MM.1S (cell line): ENCODE measurements at regions not wholly inside any gene's neighbourhood (a gene's known extent, or its start where the extent isn't known, plus 50 kb on each side); places are given as distances from the start of the nearest gene placed in this dataset.

Source experiments
- DNase-seq: peaks from one replicate; pipeline ENCODE4 v3.0.0-alpha.2; 2015
- H2AFZ ChIP-seq: fragments of 300-600 bp; sonication (generic); 2 replicates; pipeline ENCODE4 v1.6.0; 2016; ENCODE audit warnings: antibody characterized with exemption, low read length
- H3F3A ChIP-seq: fragments of 300-600 bp; sonication (generic); 2 replicates; pipeline ENCODE4 v1.6.1; 2016; ENCODE audit warnings: mild to moderate bottlenecking, antibody characterized with exemption, low read length, moderate library complexity, mixed read lengths; ENCODE audit not compliant: insufficient read depth
- H3K27ac ChIP-seq: fragments of 300-600 bp; sonication (generic); 2 replicates; pipeline ENCODE4 v1.5.1; 2016; ENCODE audit warnings: mild to moderate bottlenecking, low read length
- H3K27me3 ChIP-seq: fragments of 300-600 bp; sonication (generic); replicated peaks from 2 replicates; pipeline ENCODE4 v1.6.0; 2016; ENCODE audit warnings: low read length; ENCODE audit not compliant: insufficient read depth
- H3K36me3 ChIP-seq: fragments of 300-600 bp; sonication (generic); replicated peaks from 2 replicates; pipeline ENCODE4 v1.6.1; 2016; ENCODE audit warnings: mild to moderate bottlenecking, low read length, mixed read lengths; ENCODE audit not compliant: insufficient read depth
- H3K4me1 ChIP-seq: fragments of 300-600 bp; sonication (generic); 2 replicates; pipeline ENCODE4 v1.6.1; 2016; ENCODE audit warnings: low read length, mixed read lengths
- H3K4me2 ChIP-seq: fragments of 300-600 bp; sonication (generic); 2 replicates; pipeline ENCODE4 v1.6.0; 2016; ENCODE audit warnings: low read depth, low read length
- H3K4me3 ChIP-seq: fragments of 300-600 bp; sonication (generic); 2 replicates; pipeline ENCODE4 v1.5.1; 2016; ENCODE audit warnings: low read length, mixed read lengths
- H3K79me2 ChIP-seq: fragments of 300-600 bp; sonication (generic); 2 replicates; pipeline ENCODE4 v1.6.1; 2016; ENCODE audit warnings: mixed run types, low read length, mixed read lengths
- H3K9ac ChIP-seq: fragments of 300-600 bp; sonication (generic); 2 replicates; pipeline ENCODE4 v1.6.1; 2016; ENCODE audit warnings: low read length, mixed read lengths
- H3K9me2 ChIP-seq: fragments of 300-600 bp; sonication (generic); replicated peaks from 2 replicates; pipeline ENCODE4 v1.6.1; 2016; ENCODE audit warnings: mild to moderate bottlenecking, low read length, mixed read lengths; ENCODE audit not compliant: insufficient read depth
- H3K9me3 ChIP-seq: fragments of 300-600 bp; sonication (generic); replicated peaks from 2 replicates; pipeline ENCODE4 v1.6.1; 2016; ENCODE audit warnings: mild to moderate bottlenecking, low read length, mixed read lengths; ENCODE audit not compliant: insufficient read depth
- H4K20me1 ChIP-seq: fragments of 300-600 bp; sonication (generic); 2 replicates; pipeline ENCODE4 v1.6.1; 2016; ENCODE audit warnings: mild to moderate bottlenecking, low read length, moderate library complexity, mixed read lengths; ENCODE audit not compliant: insufficient read depth
- CTCF ChIP-seq: fragments of 300-600 bp; sonication (generic); IDR thresholded peaks from 2 replicates; pipeline ENCODE4 v1.5.1; 2016; ENCODE audit warnings: antibody characterized with exemption, low read length, mixed read lengths
- EZH2 ChIP-seq: fragments of 300-600 bp; sonication (generic); optimal IDR thresholded peaks from 2 replicates; pipeline ENCODE3; 2017; ENCODE audit warnings: low read depth, mild to moderate bottlenecking, antibody characterized with exemption, low read length, mixed read lengths
- EZH2phosphoT487 ChIP-seq: fragments of 300-600 bp; sonication (generic); IDR thresholded peaks from 2 replicates; pipeline ENCODE4 v1.6.1; 2018; ENCODE audit warnings: antibody characterized with exemption, low read length

DNA sequence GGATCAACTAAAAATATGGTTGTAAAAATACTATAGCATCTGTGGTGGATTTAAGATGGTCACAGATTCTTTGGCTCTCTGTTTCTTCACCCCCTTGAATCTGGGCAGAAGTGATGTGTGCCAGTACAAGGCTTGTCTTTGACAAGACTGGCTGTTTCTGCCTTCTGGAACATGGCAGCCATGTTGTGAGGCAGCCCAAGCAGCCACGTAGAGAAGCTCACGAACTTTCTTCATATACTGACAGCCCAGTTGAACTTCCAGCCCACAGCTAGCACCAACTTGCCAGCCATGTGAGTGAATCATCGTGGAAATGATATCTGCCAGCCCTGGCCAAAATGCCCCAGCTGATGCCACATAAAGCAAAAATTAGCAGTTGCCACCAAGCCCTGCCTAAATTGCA lies 110.8 kb downstream of the BOD1 start:
- Histone ChIP-seq H3F3A (no peaks in the 10 kb centered on the region), H3K9me2 (0 out of 2 replicates have a peak, but pooled peaks cover 3% of the 10 kb centered on the region), H4K20me1 (no peaks in the 10 kb centered on the region), H3K27ac (no peak overlapping the region), H3K9me3 (no peaks in the 10 kb centered on the region), H3K9ac (no peak overlapping the region), H3K4me3 (no peak overlapping the region), H3K4me2 (no peak overlapping the region), H3K36me3 (no peaks in the 10 kb centered on the region), H3K27me3 (no peaks in the 10 kb centered on the region), H3K4me1 (no peaks in the 10 kb centered on the region), H3K79me2 (no peaks in the 10 kb centered on the region), H2AFZ (no peak overlapping the region)
- DNase-seq: no peak
- no peak for TF ChIP-seq EZH2phosphoT487
- TF ChIP-seq CTCF: no peak
- TF ChIP-seq EZH2: no peak

DNA sequence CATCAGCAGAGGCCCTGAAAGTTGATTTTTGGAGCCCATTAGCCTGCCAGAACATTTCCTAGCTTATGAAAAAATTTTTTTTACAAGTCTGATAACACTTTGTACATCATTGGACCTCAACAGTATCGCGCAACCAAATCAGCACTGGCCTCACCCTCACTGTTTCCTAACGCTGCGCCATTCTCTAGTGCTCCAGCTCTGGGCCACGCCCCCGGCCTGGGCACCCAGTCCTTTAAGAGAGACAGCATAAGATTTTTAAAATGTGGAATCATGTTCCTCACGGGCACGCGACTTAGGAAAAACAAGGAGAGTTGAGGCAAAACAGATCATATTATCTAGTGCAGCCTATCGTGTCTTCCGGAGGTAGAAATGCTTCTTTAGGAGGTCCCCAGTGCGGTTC lies 114.5 kb downstream of the BOD1 start:
- no peak overlapping the region for H3K9ac ChIP-seq
- H3K4me1 ChIP-seq: no peaks in the 10 kb centered on the region
- H3K4me2 ChIP-seq: no peak overlapping the region
- H3K36me3 ChIP-seq: no peaks in the 10 kb centered on the region
- no peak overlapping the region for H3K4me3 ChIP-seq
- H3F3A ChIP-seq: no peaks in the 10 kb centered on the region
- TF ChIP-seq EZH2: no peak
- no peak for TF ChIP-seq EZH2phosphoT487
- TF ChIP-seq CTCF: no peak
- no peaks in the 10 kb centered on the region for H3K27me3 ChIP-seq
- no peaks in the 10 kb centered on the region for H4K20me1 ChIP-seq
- H3K79me2 ChIP-seq: no peaks in the 10 kb centered on the region
- no peak for DNase-seq
- no peak overlapping the region for H3K27ac ChIP-seq
- no peak overlapping the region for H2AFZ ChIP-seq
- no peaks in the 10 kb centered on the region for H3K9me3 ChIP-seq
- H3K9me2 ChIP-seq: no peaks in the 10 kb centered on the region

- no peak for DNase-seq
- Histone ChIP-seq H3K36me3 (no peaks in the 10 kb centered on the region), H3K79me2 (no peaks in the 10 kb centered on the region), H3K9me3 (no peaks in the 10 kb centered on the region), H3K9ac (no peak overlapping the region), H4K20me1 (no peaks in the 10 kb centered on the region), H3K4me1 (no peaks in the 10 kb centered on the region), H3K9me2 (no peaks in the 10 kb centered on the region), H2AFZ (no peak overlapping the region), H3K4me2 (no peak overlapping the region), H3F3A (no peaks in the 10 kb centered on the region), H3K27me3 (no peaks in the 10 kb centered on the region), H3K4me3 (no peak overlapping the region), H3K27ac (no peak overlapping the region)
- TF ChIP-seq EZH2: no peak
- no peak for TF ChIP-seq EZH2phosphoT487
Measured at GRCh38 chr5:173501271-173501670, 115.2 kb downstream of the BOD1 start.

DNA sequence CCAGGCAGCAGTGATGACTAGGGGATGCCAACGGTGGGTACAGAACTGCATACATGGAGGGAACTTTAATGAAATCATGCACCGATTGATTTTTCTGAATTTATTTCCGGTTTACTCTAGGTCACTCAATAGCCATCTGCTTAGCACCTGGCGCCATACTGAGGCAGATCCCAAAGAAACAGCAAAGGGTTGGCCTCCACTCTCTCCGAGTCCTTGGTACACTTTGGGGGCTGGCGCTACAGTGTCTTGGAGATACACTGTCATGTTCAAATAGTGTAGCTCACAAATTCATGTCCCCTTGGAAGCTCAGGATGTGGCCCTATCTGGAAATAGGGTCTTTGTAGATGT lies 116.3 kb downstream of the BOD1 start:
- Histone ChIP-seq H3K4me3 (no peak overlapping the region), H3K4me2 (no peak overlapping the region), H2AFZ (no peak overlapping the region), H3K9me3 (no peaks in the 10 kb centered on the region), H4K20me1 (no peaks in the 10 kb centered on the region), H3K79me2 (no peaks in the 10 kb centered on the region), H3K9ac (no peak overlapping the region), H3K9me2 (no peaks in the 10 kb centered on the region), H3K27ac (no peak overlapping the region), H3F3A (no peaks in the 10 kb centered on the region), H3K27me3 (no peaks in the 10 kb centered on the region), H3K4me1 (no peaks in the 10 kb centered on the region), H3K36me3 (no peaks in the 10 kb centered on the region)
- TF ChIP-seq CTCF (no peak), EZH2phosphoT487 (no peak), EZH2 (no peak)
- DNase-seq: no peak
